COR-L47 (cell line): ENCODE measurements at regions not wholly inside any gene's neighbourhood (a gene's known extent, or its start where the extent isn't known, plus 50 kb on each side); places are given as distances from the start of the nearest gene placed in this dataset.

Experiments used
- DNase-seq: peaks from one replicate; lab custom pipeline; 2025; lab: John Stamatoyannopoulos, UW

GRCh38 chr14:32254952-32255679 is 52.0 kb upstream of the RNU6-8 start:
- DNase-seq = peak; percentile 51

GRCh38 chr14:32255789-32256188 is 52.7 kb upstream of the RNU6-8 start:
- no peak for DNase-seq

- no peak for DNase-seq
Observed at GRCh38 chr14:32256576-32256975, 53.5 kb upstream of the RNU6-8 start.

- DNase-seq = no peak
Observed at GRCh38 chr14:32258336-32258993, 55.4 kb upstream of the RNU6-8 start.

- DNase-seq = peak; percentile 1
Observed at GRCh38 chr14:32259368-32260013, 56.4 kb upstream of the RNU6-8 start.

GRCh38 chr14:32263939-32264567 is 61.0 kb upstream of the RNU6-8 start:
- no peak for DNase-seq

- DNase-seq = no peak
Observed at GRCh38 chr14:32265584-32265983, 62.5 kb upstream of the RNU6-8 start.

GRCh38 chr14:32277998-32278397 is 51.1 kb upstream of the AKAP6 start:
- no peak for DNase-seq
